Body of pancreas (tissue), 4 donors: ENCODE measurements at regions not wholly inside any gene's neighbourhood (a gene's known extent, or its start where the extent isn't known, plus 50 kb on each side); places are given as distances from the start of the nearest gene placed in this dataset.
"Not testable (repeated sequence)": the region's sequence is repeated elsewhere in the genome, so short reads cannot be mapped to it uniquely, and the experiment has no call there.

Experiments used
- ATAC-seq: fragments of 150-250 bp; one replicate; pipeline ENCODE4 v1.9.1; 2016
- DNase-seq, 4 donors: peaks; one replicate each; pipeline ENCODE4 v3.0.0-alpha.2; 2019
- H3K27ac ChIP-seq, 4 donors: fragments of 200-600 bp; sonication (generic); 1 replicate in 3 of 4; 2 replicates in 1 of 4; pipeline versions ENCODE4 v1.5.1 to v1.6.1; 2016 to 2019; ENCODE audit warnings: mild to moderate bottlenecking in 1 of 4, mixed read lengths in 1 of 4, moderate library complexity in 1 of 4
- H3K27me3 ChIP-seq, 2 donors: fragments of 200-600 bp; sonication (generic); one replicate each; pipeline ENCODE4 v1.6.0; 2016; ENCODE audit warnings: mild to moderate bottlenecking in 1 of 2
- H3K36me3 ChIP-seq, 2 donors: fragments of 200-600 bp; sonication (generic); replicated peaks in 1 of 2; 2 replicates each; pipeline ENCODE4 v1.5.1; 2016; ENCODE audit warnings: low read depth in 2 of 2; ENCODE audit not compliant: insufficient read depth in 1 of 2
- H3K4me1 ChIP-seq: fragments of 200-600 bp; sonication (generic); one replicate; pipeline ENCODE4 v1.6.0; 2016
- H3K4me3 ChIP-seq, 2 donors: fragments of 200-600 bp; sonication (generic); 1 replicate in 1 of 2; 2 replicates in 1 of 2; pipeline ENCODE4 v1.5.1; 2016 to 2019
- H3K9me3 ChIP-seq, 3 donors: fragments of 200-600 bp; sonication (generic); 1 replicate in 2 of 3; 2 replicates in 1 of 3; pipeline ENCODE4 v1.5.1; 2016
- CTCF ChIP-seq, 7 experiments: fragments of 450-650 bp in 4 of 7; fragments of 200-600 bp in 3 of 7; sonication (generic) in 3 of 7; IDR thresholded peaks; one replicate each; pipeline ENCODE4 v1.5.1; 2016 to 2019; ENCODE audit warnings: antibody characterized with exemption in 7 of 7
- POLR2A ChIP-seq, 3 donors: fragments of 450-650 bp; IDR thresholded peaks; one replicate each; pipeline ENCODE4 v1.6.1; 2016; ENCODE audit warnings: antibody characterized with exemption in 3 of 3, mild to moderate bottlenecking in 2 of 3
- WGBS, 2 donors: methylation state at CpG; one replicate each; pipeline ENCODE4 v1.1.5; 2017; 5-methylcytosine and 5-hydroxymethylcytosine counted together
- intact Hi-C: fragments of 100-400 bp; cut with DNase I; formaldehyde crosslinking; loops from one replicate; pipeline ENCODE4 v1.15.1; 2023

- intact Hi-C loops, result no loop called here
- H3K27ac ChIP-seq, result no peak overlapping the region
- no peaks in the 10 kb centered on the region for H3K9me3 ChIP-seq
- no peak for TF ChIP-seq POLR2A (IDR thresholded peaks at IDR 0.05)
- TF ChIP-seq CTCF (IDR thresholded peaks at IDR 0.05), result no peak
- no peak overlapping the region for H3K4me3 ChIP-seq
- H3K4me1 ChIP-seq, result no peaks in the 10 kb centered on the region
- H3K27me3 ChIP-seq, result no peaks in the 10 kb centered on the region
- 95 to 96% methylated on average over 1 of the region's 1 CpG for WGBS, 2 donors
- ATAC-seq (no peak), DNase-seq (no peak)
- H3K36me3 ChIP-seq, result no peaks in the 10 kb centered on the region
Observed at GRCh38 chr14:83887866-83888265, 1642.1 kb upstream of the FLRT2 start.

GRCh38 chr14:83893447-83893846 lies 1636.5 kb upstream of the FLRT2 start:
- H3K9me3 ChIP-seq, result no peaks in the 10 kb centered on the region
- H3K4me3 ChIP-seq, result no peak overlapping the region
- DNase-seq, result no peak
- no peaks in the 10 kb centered on the region for H3K36me3 ChIP-seq
- no peak for ATAC-seq
- no peak for TF ChIP-seq CTCF (IDR thresholded peaks at IDR 0.05)
- TF ChIP-seq POLR2A (IDR thresholded peaks at IDR 0.05), result no peak
- intact Hi-C loops, result no loop called here
- H3K4me1 ChIP-seq, result no peaks in the 10 kb centered on the region
- no peak overlapping the region for H3K27ac ChIP-seq
- no peaks in the 10 kb centered on the region for H3K27me3 ChIP-seq

GRCh38 chr14:83894568-83894967 lies 1635.4 kb upstream of the FLRT2 start:
- Histone ChIP-seq H3K27ac (no peak overlapping the region), H3K27me3 (no peaks in the 10 kb centered on the region), H3K36me3 (no peaks in the 10 kb centered on the region), H3K4me1 (no peaks in the 10 kb centered on the region), H3K4me3 (no peak overlapping the region), H3K9me3 (no peaks in the 10 kb centered on the region)
- DNase-seq (no peak), ATAC-seq (no peak)
- intact Hi-C loops, result no loop called here
- TF ChIP-seq POLR2A (IDR thresholded peaks at IDR 0.05), result no peak
- no peak for TF ChIP-seq CTCF (IDR thresholded peaks at IDR 0.05)

- WGBS, 2 donors, result 61 to 73% methylated on average over 2 of the region's 2 CpGs
- ATAC-seq, DNase-seq, H3K27ac ChIP-seq, H3K36me3 ChIP-seq, H3K4me3 ChIP-seq, H3K9me3 ChIP-seq, intact Hi-C loops, H3K27me3 ChIP-seq, H3K4me1 ChIP-seq: not testable (repeated sequence)
Observed at GRCh38 chr14:83898558-83898957, 1631.4 kb upstream of the FLRT2 start.

GRCh38 chr14:83899706-83900105 lies 1630.2 kb upstream of the FLRT2 start:
- ATAC-seq (no peak), DNase-seq (no peak)
- H3K27me3 ChIP-seq, result no peaks in the 10 kb centered on the region
- WGBS, 2 donors, result 84 to 93% methylated on average over 3 of the region's 3 CpGs
- no peaks in the 10 kb centered on the region for H3K4me1 ChIP-seq
- no peak overlapping the region for H3K4me3 ChIP-seq
- no peaks in the 10 kb centered on the region for H3K9me3 ChIP-seq
- no peak overlapping the region for H3K27ac ChIP-seq
- intact Hi-C loops, result no loop called here
- TF ChIP-seq CTCF (IDR thresholded peaks at IDR 0.05) (no peak), POLR2A (IDR thresholded peaks at IDR 0.05) (no peak)
- H3K36me3 ChIP-seq, result no peaks in the 10 kb centered on the region
